Sigmoid colon (tissue), 6 donors: ENCODE measurements at regions not wholly inside any gene's neighbourhood (a gene's known extent, or its start where the extent isn't known, plus 50 kb on each side); places are given as distances from the start of the nearest gene placed in this dataset.

Experiments used
- DNase-seq: peaks from one replicate; pipeline ENCODE4 v3.0.0-alpha.2; 2019
- H3K27ac ChIP-seq, 4 donors: fragments of 200-600 bp; sonication (generic); one replicate each; pipeline ENCODE4 v1.5.1; 2016 to 2019; ENCODE audit warnings: mild to moderate bottlenecking in 1 of 4
- H3K27me3 ChIP-seq, 3 donors: fragments of 200-600 bp; sonication (generic); one replicate each; pipeline ENCODE4 v1.5.1; 2019; ENCODE audit warnings: mild to moderate bottlenecking in 1 of 3
- H3K36me3 ChIP-seq, 4 donors: fragments of 200-600 bp; sonication (generic); one replicate each; pipeline ENCODE4 v1.5.1; 2016 to 2019
- H3K4me1 ChIP-seq, 4 donors: fragments of 200-600 bp; sonication (generic); one replicate each; pipeline ENCODE4 v1.5.1; 2017 to 2019
- H3K4me3 ChIP-seq, 4 donors: fragments of 200-600 bp; sonication (generic); one replicate each; pipeline ENCODE4 v1.5.1; 2017 to 2019; ENCODE audit warnings: mild to moderate bottlenecking in 2 of 4, moderate library complexity in 1 of 4
- H3K9me3 ChIP-seq, 4 donors: fragments of 200-600 bp in 3 of 4; sonication (generic) in 3 of 4; one replicate each; pipeline versions ENCODE4 v1.5.1 to v1.6.1; 2013 to 2019
- CTCF ChIP-seq, 4 experiments: fragments of 450-650 bp in 3 of 4; fragments of 200-600 bp in 1 of 4; IDR thresholded peaks; one replicate each; pipeline ENCODE4 v1.5.1; 2016 to 2019; ENCODE audit warnings: antibody characterized with exemption in 4 of 4, mild to moderate bottlenecking in 3 of 4, moderate library complexity in 2 of 4
- EP300 ChIP-seq, 4 donors: sonication (generic); formaldehyde crosslinking; IDR thresholded peaks; one replicate each; pipeline ENCODE4 v1.6.1; 2017; ENCODE audit warnings: antibody characterized with exemption in 4 of 4
- POLR2A ChIP-seq, 2 donors: fragments of 450-650 bp; IDR thresholded peaks; one replicate each; pipeline ENCODE4 v1.6.1; 2016; ENCODE audit warnings: antibody characterized with exemption in 2 of 2, mild to moderate bottlenecking in 2 of 2, moderate library complexity in 2 of 2
- POLR2AphosphoS5 ChIP-seq, 4 donors: sonication (generic); formaldehyde crosslinking; IDR thresholded peaks; one replicate each; pipeline ENCODE4 v1.6.1; 2017; ENCODE audit warnings: antibody characterized with exemption in 4 of 4
- WGBS, 2 donors: extraction: QIAGEN DNeasy Blood & Tissue Kit; methylation state at CpG; one replicate each; pipeline ENCODE4 v1.1.7; 2013; 5-methylcytosine and 5-hydroxymethylcytosine counted together
- intact Hi-C: fragments of 100-400 bp; cut with DNase I; formaldehyde crosslinking; loops from one replicate; pipeline ENCODE4 v1.15.1; 2023
- donor health status: healthy with polysubstance abuse.
- donor health status: healthy.

GRCh38 chr2:19799881-19800780 lies 101.7 kb downstream of the TTC32 start:
- 71 to 82% methylated on average over 8 of the region's 8 CpGs for WGBS, 2 donors
- intact Hi-C loops, result loop anchor here (2.0 kb wide), 1 partner anchor 37 kb away; no protein-coding TSS in a partner anchor
- Histone ChIP-seq H3K27me3 (no peaks in the 10 kb centered on the region), H3K36me3 (no peaks in the 10 kb centered on the region), H3K4me3 (no peak overlapping the region), H3K9me3 (no peaks in the 10 kb centered on the region), H3K27ac (peak overlapping the region in 3 of 4 donors; percentile 11 to 76 (median 61)), H3K4me1 (peaks cover 0 to 27% (median 24%) of the 10 kb centered on the region in 4 donors)
- TF ChIP-seq POLR2AphosphoS5 (IDR thresholded peaks at IDR 0.05), result no peak
- no peak for TF ChIP-seq POLR2A (IDR thresholded peaks at IDR 0.05)
- no peak for TF ChIP-seq CTCF (IDR thresholded peaks at IDR 0.05)
- no peak for TF ChIP-seq EP300 (IDR thresholded peaks at IDR 0.05)
- DNase-seq, result no peak

- peaks cover 0 to 25% (median 20%) of the 10 kb centered on the region in 4 donors for H3K4me1 ChIP-seq
- WGBS, 2 donors, result 58 to 74% methylated on average over 4 of the region's 4 CpGs
- H3K36me3 ChIP-seq, result no peaks in the 10 kb centered on the region
- no peak for DNase-seq
- no peak overlapping the region for H3K27ac ChIP-seq
- H3K9me3 ChIP-seq, result no peaks in the 10 kb centered on the region
- H3K4me3 ChIP-seq, result no peak overlapping the region
- H3K27me3 ChIP-seq, result no peaks in the 10 kb centered on the region
- no peak for TF ChIP-seq EP300 (IDR thresholded peaks at IDR 0.05)
- TF ChIP-seq POLR2AphosphoS5 (IDR thresholded peaks at IDR 0.05), result no peak
- TF ChIP-seq POLR2A (IDR thresholded peaks at IDR 0.05), result no peak
- TF ChIP-seq CTCF (IDR thresholded peaks at IDR 0.05), result no peak
- intact Hi-C loops, result no loop called here
These were observed 103.9 kb downstream of the TTC32 start for GRCh38 chr2:19797871-19798270.

- H3K27ac ChIP-seq, result no peak overlapping the region
- H3K27me3 ChIP-seq, result no peaks in the 10 kb centered on the region
- no peak for TF ChIP-seq EP300 (IDR thresholded peaks at IDR 0.05)
- TF ChIP-seq POLR2A (IDR thresholded peaks at IDR 0.05), result no peak
- TF ChIP-seq CTCF (IDR thresholded peaks at IDR 0.05), result no peak
- TF ChIP-seq POLR2AphosphoS5 (IDR thresholded peaks at IDR 0.05), result no peak
- peaks cover 0 to 19% (median 15%) of the 10 kb centered on the region in 4 donors for H3K4me1 ChIP-seq
- no peaks in the 10 kb centered on the region for H3K9me3 ChIP-seq
- intact Hi-C loops, result no loop called here
- no peak for DNase-seq
- H3K36me3 ChIP-seq, result no peaks in the 10 kb centered on the region
- 81 to 86% methylated on average over 4 of the region's 4 CpGs for WGBS, 2 donors
- H3K4me3 ChIP-seq, result no peak overlapping the region
These were observed 104.5 kb downstream of the TTC32 start for GRCh38 chr2:19797243-19797810.

GRCh38 chr2:19796035-19796695 lies 105.6 kb downstream of the TTC32 start:
- no peak for TF ChIP-seq POLR2AphosphoS5 (IDR thresholded peaks at IDR 0.05)
- TF ChIP-seq POLR2A (IDR thresholded peaks at IDR 0.05), result no peak
- TF ChIP-seq CTCF (IDR thresholded peaks at IDR 0.05), result no peak
- TF ChIP-seq EP300 (IDR thresholded peaks at IDR 0.05), result no peak
- Histone ChIP-seq H3K27ac (no peak overlapping the region), H3K4me3 (no peak overlapping the region), H3K36me3 (no peaks in the 10 kb centered on the region), H3K27me3 (no peaks in the 10 kb centered on the region), H3K4me1 (peaks cover 0 to 8% (median 4%) of the 10 kb centered on the region in 4 donors), H3K9me3 (no peaks in the 10 kb centered on the region)
- intact Hi-C loops, result no loop called here
- DNase-seq, result no peak
- WGBS, 2 donors, result 79% methylated on average over 12 of the region's 12 CpGs
